NCI-H2227 (cell line): ENCODE measurements at regions not wholly inside any gene's neighbourhood (a gene's known extent, or its start where the extent isn't known, plus 50 kb on each side); places are given as distances from the start of the nearest gene placed in this dataset.

Source experiments
- DNase-seq: peaks from one replicate; lab custom pipeline; 2025; ENCODE audit not compliant: unreplicated experiment; lab: John Stamatoyannopoulos, UW

DNA sequence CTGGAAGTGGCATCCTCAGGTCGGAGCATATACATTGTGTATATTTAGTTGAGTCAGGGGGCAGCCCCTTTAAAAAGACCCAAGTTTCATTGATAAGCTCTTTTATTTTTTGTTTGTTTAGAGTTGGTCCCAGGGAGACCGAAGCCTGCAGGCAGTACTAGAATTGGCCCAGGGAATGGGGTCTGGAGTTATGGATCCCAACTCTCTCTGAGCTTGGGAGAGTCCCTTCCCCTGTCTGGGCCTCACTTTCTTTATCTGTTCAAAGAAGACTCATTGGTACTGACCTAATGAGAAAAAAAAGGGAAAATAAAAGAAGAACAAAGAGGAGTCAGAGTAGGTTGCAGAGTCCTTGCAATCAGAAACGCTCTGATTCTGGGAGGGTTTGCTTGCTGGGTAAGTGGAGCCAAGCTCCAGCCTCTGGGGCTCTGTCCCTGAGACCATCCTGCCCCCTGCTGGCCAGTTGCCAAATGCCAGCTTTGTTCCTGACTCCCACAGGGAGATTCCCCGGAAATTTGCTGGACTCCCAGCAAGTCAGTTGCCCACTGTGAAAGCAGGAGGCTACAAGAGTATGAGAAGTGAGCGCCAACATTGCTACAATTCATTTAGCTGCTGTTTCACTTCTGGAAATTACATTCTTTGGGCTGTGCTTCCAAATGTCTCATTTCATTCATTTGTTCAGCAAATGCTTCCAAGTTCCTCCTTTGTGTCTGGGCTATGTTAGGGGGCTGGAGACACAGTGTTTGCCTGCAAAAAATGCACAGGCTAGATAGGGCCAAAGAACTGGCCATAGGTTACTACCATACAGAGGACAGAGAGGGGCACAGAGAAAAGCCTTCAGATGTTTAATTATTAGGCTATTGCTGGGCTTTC, 156.2 kb downstream of the MELK start:
- peak; percentile 79 for DNase-seq

GRCh38 chr9:36729906-36730305, 157.2 kb downstream of the MELK start:
- DNase-seq: no peak

GRCh38 chr9:36730414-36730813, 157.7 kb downstream of the MELK start:
- DNase-seq: no peak

- no peak for DNase-seq
Observed at GRCh38 chr9:36731068-36731956, 158.6 kb downstream of the MELK start.

GRCh38 chr9:36734737-36735136, 162.0 kb downstream of the MELK start:
- DNase-seq: no peak

DNA sequence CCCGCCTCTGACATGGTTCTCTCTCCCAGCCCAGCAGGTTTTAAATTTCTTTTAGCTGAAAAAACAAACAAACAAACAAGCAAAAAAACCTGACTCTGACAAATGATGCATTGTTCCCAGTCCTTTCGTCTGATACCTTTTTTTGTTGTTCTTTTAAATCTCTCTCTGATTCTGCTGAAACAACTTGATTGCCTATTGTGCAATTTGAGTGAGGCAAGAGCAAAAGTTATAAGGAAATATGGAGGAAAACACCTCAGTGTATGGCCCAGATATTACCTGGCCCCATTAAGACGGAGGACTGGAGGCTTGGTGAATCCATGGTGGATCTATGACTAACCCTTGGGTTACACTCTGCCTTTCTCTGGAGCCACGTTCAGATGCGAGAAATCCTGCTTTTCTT, 164.0 kb downstream of the MELK start:
- DNase-seq: no peak

DNA sequence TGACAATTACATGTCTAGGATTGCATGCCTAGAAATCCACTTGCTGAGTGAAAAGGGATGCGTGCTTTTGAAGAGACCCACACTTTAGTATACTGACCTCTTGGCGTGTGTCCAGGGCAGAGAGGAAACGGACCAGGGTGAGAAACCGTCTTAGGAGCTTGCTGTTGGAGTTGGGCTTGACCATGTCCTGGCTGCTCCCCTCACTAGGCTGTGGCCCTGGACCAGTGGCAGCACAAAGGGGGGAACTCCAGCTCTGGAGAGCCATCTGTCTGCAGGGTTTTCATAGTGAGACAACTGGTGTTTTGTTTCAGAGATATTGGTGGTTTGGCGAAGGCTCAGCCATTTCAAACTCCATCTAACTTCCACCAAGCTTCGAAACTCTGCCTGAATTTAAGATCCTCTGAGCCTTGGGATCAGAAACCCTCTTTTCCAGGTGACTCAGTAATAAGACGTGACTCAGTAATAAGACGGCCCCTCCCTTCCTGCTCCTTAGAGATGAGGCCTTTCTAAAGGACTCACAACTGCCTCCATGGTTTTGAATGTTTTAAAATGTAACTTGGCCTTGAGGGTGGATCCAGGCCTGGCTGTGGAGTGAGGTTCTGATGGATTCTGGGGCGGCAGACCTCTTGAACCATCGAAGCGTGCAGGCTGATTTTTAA, 165.8 kb downstream of the MELK start:
- no peak for DNase-seq

- DNase-seq: no peak
Observed at GRCh38 chr9:36739373-36740116, 166.8 kb downstream of the MELK start.

GRCh38 chr9:36742264-36742663, 169.6 kb downstream of the MELK start:
- DNase-seq: no peak

GRCh38 chr9:36744678-36745077, 172.0 kb downstream of the MELK start:
- no peak for DNase-seq

DNA sequence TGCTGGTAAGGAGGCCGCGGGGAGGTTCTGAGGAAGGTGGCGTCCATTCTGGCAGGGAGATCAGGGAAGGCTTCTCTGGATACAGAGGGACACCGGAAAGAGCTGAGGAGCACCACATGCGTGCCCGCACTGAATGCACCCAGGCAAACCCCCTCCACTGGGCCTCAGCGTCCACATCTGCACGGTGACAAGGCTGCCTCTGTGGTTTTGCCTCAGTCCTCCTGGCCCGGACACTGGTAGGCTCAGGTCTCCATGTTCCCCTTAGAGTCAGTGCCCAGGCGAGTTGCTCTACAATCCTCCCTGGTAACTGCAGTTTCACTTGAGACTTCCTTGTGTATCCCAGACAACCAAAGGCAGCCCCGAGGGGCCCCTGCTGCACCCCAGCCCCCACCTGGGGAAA, 173.3 kb downstream of the MELK start:
- no peak for DNase-seq

GRCh38 chr9:36746415-36746814, 173.7 kb downstream of the MELK start:
- DNase-seq: no peak

- DNase-seq: no peak
Observed at GRCh38 chr9:36748322-36748899, 175.7 kb downstream of the MELK start.

DNA sequence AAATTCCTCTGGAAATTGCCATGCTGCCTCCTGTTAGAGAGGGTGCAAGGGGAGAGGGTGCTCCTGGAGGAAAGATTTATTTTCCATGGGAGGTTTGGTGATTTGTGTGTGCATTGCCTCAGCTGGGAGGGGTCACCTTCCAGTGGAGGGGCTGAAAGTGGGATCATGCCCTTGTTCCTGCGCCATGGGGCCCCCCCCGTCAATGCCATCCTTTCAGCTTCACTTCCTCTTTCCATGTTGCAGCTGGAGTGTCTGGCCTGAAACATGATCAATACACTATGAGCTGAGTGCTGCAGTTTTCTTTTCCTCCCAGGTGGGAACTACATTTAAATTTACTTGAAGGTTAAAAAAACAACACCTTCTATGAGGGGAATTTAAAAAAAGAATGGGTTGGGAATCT, 176.8 kb downstream of the MELK start:
- no peak for DNase-seq

GRCh38 chr9:36750630-36751029, 177.9 kb downstream of the MELK start:
- DNase-seq: no peak

- no peak for DNase-seq
Observed at GRCh38 chr9:36755019-36755418, 182.3 kb downstream of the MELK start.

DNA sequence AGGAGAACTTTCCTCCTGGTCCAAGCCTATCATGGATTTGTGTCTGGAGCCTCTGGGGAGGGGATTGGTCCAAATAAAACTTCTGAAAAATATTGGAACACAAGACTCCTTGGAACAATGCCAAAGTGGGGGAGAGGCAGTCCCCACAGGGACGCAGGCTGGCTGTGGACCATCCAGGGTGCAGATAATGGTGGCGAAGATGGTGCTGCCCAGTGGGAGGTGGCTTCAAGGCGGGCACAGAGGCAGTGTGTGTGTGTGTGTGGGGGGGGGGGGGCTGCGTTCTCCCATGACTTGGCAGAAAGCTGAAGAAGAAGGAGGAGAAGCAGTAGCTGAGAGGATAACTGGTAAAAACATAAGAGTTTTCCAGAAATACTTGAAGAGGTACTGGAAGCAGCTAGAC, 186.4 kb downstream of the MELK start:
- no peak for DNase-seq

- no peak for DNase-seq
Observed at GRCh38 chr9:36759976-36760375, 187.3 kb downstream of the MELK start.

DNA sequence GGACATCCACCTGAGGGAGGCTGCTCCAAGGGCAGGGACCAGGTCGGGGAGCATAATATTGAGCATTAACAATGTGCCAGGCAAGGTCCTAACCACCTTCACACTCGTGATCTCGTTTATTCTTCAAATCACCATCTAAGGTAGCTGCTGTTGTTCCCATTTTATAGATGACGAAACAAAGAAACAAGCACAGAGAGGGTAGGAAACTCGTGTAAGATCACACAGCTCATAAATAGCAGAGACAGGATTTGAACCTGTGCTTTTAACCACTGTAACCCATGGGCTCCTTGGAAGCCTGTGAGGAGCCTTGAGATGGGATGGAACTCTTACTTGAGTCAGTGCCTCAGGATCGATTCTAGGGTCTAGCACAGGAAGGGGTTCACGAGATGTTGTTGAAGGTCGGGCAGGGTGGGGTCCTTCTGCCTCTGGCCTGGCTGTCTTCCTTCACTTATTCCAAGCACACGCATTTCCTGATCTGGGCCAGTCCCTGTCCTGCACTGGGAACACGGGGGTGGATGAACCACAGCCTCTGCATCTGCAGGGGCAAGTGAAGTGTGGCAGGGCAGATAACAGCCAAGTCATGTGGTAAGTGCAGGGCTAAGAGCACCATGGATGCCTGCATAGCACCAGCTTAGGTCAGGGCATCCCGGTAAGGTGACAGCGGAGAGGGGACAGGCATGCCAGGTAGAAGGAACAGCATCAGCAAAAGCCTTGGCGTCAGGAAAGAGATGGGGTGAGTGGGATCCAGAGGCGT, 188.1 kb downstream of the MELK start:
- DNase-seq: no peak

DNA sequence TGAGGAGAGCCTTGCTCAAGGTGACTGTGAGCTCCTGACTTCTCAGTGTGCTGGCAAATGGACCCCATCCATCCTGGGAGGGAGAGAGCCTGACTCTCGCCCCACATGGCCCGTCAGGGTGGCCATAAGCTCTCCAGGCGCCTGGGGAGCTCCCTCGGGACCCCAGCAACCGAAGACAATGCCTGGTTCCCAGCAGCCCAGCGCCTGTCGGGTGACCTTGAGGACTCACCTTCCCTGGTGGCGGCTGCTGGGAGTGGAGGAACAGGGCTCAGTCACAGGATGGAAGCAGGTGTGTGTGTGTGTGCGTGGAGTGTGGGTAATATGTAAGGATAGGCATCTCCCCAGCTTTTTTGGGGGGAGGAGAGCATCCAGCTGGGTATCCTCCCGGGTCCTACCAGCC, 190.3 kb downstream of the MELK start:
- no peak for DNase-seq
